H1 (cell line): ENCODE measurements at regions not wholly inside any gene's neighbourhood (a gene's known extent, or its start where the extent isn't known, plus 50 kb on each side); places are given as distances from the start of the nearest gene placed in this dataset.

Source experiments
- CTCF ChIA-PET: fragments of 300-600 bp; sonication (Branson Sonifier 250); formaldehyde crosslinking; loops from one replicate; lab custom pipeline; 2021; ENCODE audit not compliant: partially characterized antibody; lab: Charles Lee
- POLR2A ChIA-PET: fragments of 300-600 bp; sonication (Branson Sonifier 250); formaldehyde crosslinking; loops from one replicate; lab custom pipeline; 2021; ENCODE audit warnings: inconsistent platforms; ENCODE audit not compliant: partially characterized antibody; lab: Charles Lee
- DNase-seq, 2 experiments: peaks; one replicate each; pipeline versions ENCODE4 v3.0.0 to v3.0.0-alpha.2; 2010 to 2022; ENCODE audit warnings: low spot score in 2 of 2, low read depth in 1 of 2, mixed read lengths in 1 of 2
- FAIRE-seq: peaks from 2 replicates; lab custom pipeline; 2011; peaks lifted over from hg19 to GRCh38; lab: Jason Lieb, UNC
- H2AFZ ChIP-seq: 2 replicates; pipeline ENCODE4 v1.8.1; 2012; ENCODE audit warnings: low read length, inconsistent platforms
- H2AK5ac ChIP-seq: 2 replicates; pipeline ENCODE4 v1.6.1; 2013; ENCODE audit warnings: low read depth, low read length
- H2BK120ac ChIP-seq: replicated peaks from 2 replicates; pipeline ENCODE3; 2013; ENCODE audit warnings: low read depth, low read length, inconsistent platforms
- H2BK12ac ChIP-seq: 2 replicates; pipeline ENCODE4 v1.6.1; 2013; ENCODE audit warnings: low read depth, low read length
- H2BK15ac ChIP-seq: 2 replicates; pipeline ENCODE4 v1.6.1; 2013; ENCODE audit warnings: low read length
- H2BK20ac ChIP-seq: 2 replicates; pipeline ENCODE4 v1.6.1; 2013; ENCODE audit warnings: low read length
- H2BK5ac ChIP-seq: 2 replicates; pipeline ENCODE4 v1.6.1; 2013; ENCODE audit warnings: low read depth, low read length
- H3K14ac ChIP-seq: 2 replicates; pipeline ENCODE4 v1.6.1; 2013; ENCODE audit warnings: inconsistent platforms; ENCODE audit not compliant: insufficient read length
- H3K18ac ChIP-seq: 2 replicates; pipeline ENCODE4 v1.6.1; 2013; ENCODE audit warnings: low read length; ENCODE audit errors: extremely low read depth
- H3K23ac ChIP-seq: 2 replicates; pipeline ENCODE4 v1.6.1; 2013; ENCODE audit warnings: inconsistent platforms; ENCODE audit not compliant: insufficient read length
- H3K23me2 ChIP-seq: 2 replicates; pipeline ENCODE4 v1.6.1; 2013; ENCODE audit warnings: low read depth, low read length
- H3K27ac ChIP-seq: 2 replicates; pipeline ENCODE4 v1.6.1; 2011; ENCODE audit warnings: low read depth, low read length, inconsistent platforms
- H3K27me3 ChIP-seq, 4 experiments: replicated peaks in 1 of 4; 1 replicate in 1 of 4; 2 replicates in 3 of 4; pipeline versions ENCODE4 v1.6.1 to v1.8.1; 2011 to 2013; ENCODE audit warnings: low read length in 3 of 4, mild to moderate bottlenecking in 3 of 4, inconsistent platforms in 2 of 4, mixed read lengths in 2 of 4, moderate library complexity in 1 of 4; ENCODE audit not compliant: control insufficient read depth in 3 of 4, insufficient read depth in 3 of 4; ENCODE audit errors: extremely low read depth in 1 of 4
- H3K36me3 ChIP-seq, 4 experiments: 2 replicates each; pipeline versions ENCODE4 v1.6.1 to v1.8.1; 2011 to 2013; ENCODE audit warnings: mild to moderate bottlenecking in 4 of 4, low read length in 3 of 4, moderate library complexity in 2 of 4, control low read depth in 1 of 4, inconsistent platforms in 1 of 4; ENCODE audit not compliant: insufficient read depth in 4 of 4, control insufficient read depth in 2 of 4
- H3K4ac ChIP-seq: replicated peaks from 2 replicates; pipeline ENCODE3; 2013; ENCODE audit warnings: low read length, low read depth, mixed read lengths, inconsistent platforms; ENCODE audit not compliant: insufficient read length
- H3K4me1 ChIP-seq, 4 experiments: replicated peaks in 1 of 4; 1 replicate in 1 of 4; 2 replicates in 3 of 4; pipeline versions ENCODE4 v1.6.1 to v1.8.1; 2011 to 2013; ENCODE audit warnings: low read length in 3 of 4, inconsistent platforms in 2 of 4, mixed read lengths in 1 of 4; ENCODE audit not compliant: insufficient read depth in 4 of 4, control insufficient read depth in 3 of 4
- H3K4me2 ChIP-seq, 2 experiments: 2 replicates each; pipeline versions ENCODE4 v1.6.1 to v1.8.1; 2011 to 2013; ENCODE audit warnings: low read depth in 2 of 2, low read length in 2 of 2, control low read depth in 1 of 2, inconsistent platforms in 1 of 2, mild to moderate bottlenecking in 1 of 2; ENCODE audit not compliant: insufficient read depth in 1 of 2
- H3K4me3 ChIP-seq, 4 experiments: fragments of 200-600, 300-600 bp in 1 of 4; sonication (generic), shearing (Covaris generic), sonication (Bioruptor Twin) in 1 of 4; 2 replicates each; pipeline versions ENCODE4 v1.5.1 to v1.8.1; 2011 to 2016; ENCODE audit warnings: low read length in 4 of 4, low read depth in 3 of 4, control low read depth in 2 of 4, inconsistent platforms in 2 of 4, mild to moderate bottlenecking in 2 of 4, mixed read lengths in 1 of 4, moderate library complexity in 1 of 4; ENCODE audit not compliant: insufficient read depth in 2 of 4; ENCODE audit errors: extremely low read depth in 1 of 4
- H3K56ac ChIP-seq: replicated peaks from 2 replicates; pipeline ENCODE3; 2013; ENCODE audit warnings: low read depth, mild to moderate bottlenecking, mixed read lengths, low read length, inconsistent platforms; ENCODE audit not compliant: insufficient read length
- H3K79me1 ChIP-seq: 2 replicates; pipeline ENCODE4 v1.6.1; 2013; ENCODE audit warnings: low read depth, low read length, control low read depth
- H3K79me2 ChIP-seq, 2 experiments: 2 replicates each; pipeline versions ENCODE4 v1.6.1 to v1.8.1; 2012 to 2013; ENCODE audit warnings: low read length in 2 of 2, mild to moderate bottlenecking in 2 of 2, inconsistent platforms in 1 of 2; ENCODE audit not compliant: insufficient read depth in 2 of 2, control insufficient read depth in 1 of 2
- H3K9ac ChIP-seq, 4 experiments: replicated peaks in 1 of 4; 1 replicate in 1 of 4; 2 replicates in 3 of 4; pipeline versions ENCODE4 v1.6.1 to v1.8.1; 2011 to 2013; ENCODE audit warnings: low read depth in 3 of 4, low read length in 3 of 4, control low read depth in 2 of 4, mild to moderate bottlenecking in 2 of 4, moderate library complexity in 2 of 4, inconsistent platforms in 1 of 4; ENCODE audit errors: extremely low read depth in 1 of 4
- H3K9me3 ChIP-seq, 2 experiments: 2 replicates each; pipeline versions ENCODE4 v1.6.1 to v1.8.1; 2012 to 2013; ENCODE audit warnings: mild to moderate bottlenecking in 2 of 2, moderate library complexity in 2 of 2, control low read depth in 1 of 2, inconsistent platforms in 1 of 2, low read depth in 1 of 2, low read length in 1 of 2, mixed read lengths in 1 of 2; ENCODE audit not compliant: insufficient read depth in 2 of 2
- H4K20me1 ChIP-seq, 2 experiments: replicated peaks in 1 of 2; 2 replicates each; pipeline versions ENCODE3 to v1.8.1; 2011 to 2013; ENCODE audit warnings: inconsistent platforms in 2 of 2, low read length in 2 of 2, mild to moderate bottlenecking in 1 of 2; ENCODE audit not compliant: insufficient read depth in 2 of 2, control insufficient read depth in 1 of 2
- H4K5ac ChIP-seq: 2 replicates; pipeline ENCODE4 v1.6.1; 2013; ENCODE audit warnings: low read length, low read depth, mixed read lengths, inconsistent platforms; ENCODE audit not compliant: insufficient read length
- H4K8ac ChIP-seq: 2 replicates; pipeline ENCODE4 v1.8.0; 2013; ENCODE audit warnings: mild to moderate bottlenecking, moderate library complexity, low read length, inconsistent platforms; ENCODE audit not compliant: insufficient read depth; ENCODE audit errors: extremely low read depth
- H4K91ac ChIP-seq: replicated peaks from 2 replicates; pipeline ENCODE3; 2013; ENCODE audit warnings: low read length, mixed read lengths, inconsistent platforms; ENCODE audit not compliant: insufficient read length
- BCL11A ChIP-seq, 2 experiments: IDR thresholded peaks; one replicate each; pipeline ENCODE4 v1.6.1; 2011; ENCODE audit warnings: low read depth in 2 of 2, low read length in 2 of 2, mild to moderate bottlenecking in 2 of 2
- CHD1 ChIP-seq: IDR thresholded peaks from 2 replicates; pipeline ENCODE4 v1.6.1; 2012; ENCODE audit warnings: low read depth, low read length, improper control_type of control experiment
- CHD2 ChIP-seq: IDR thresholded peaks from 2 replicates; pipeline ENCODE4 v1.6.1; 2012; ENCODE audit warnings: low read length, improper control_type of control experiment
- POLR2A ChIP-seq, 2 experiments: IDR thresholded peaks; 1 replicate in 1 of 2; 2 replicates in 1 of 2; pipeline ENCODE4 v1.6.1; 2011; ENCODE audit warnings: low read depth in 2 of 2, low read length in 2 of 2, mild to moderate bottlenecking in 2 of 2; ENCODE audit errors: control extremely low read depth in 1 of 2
- POLR2AphosphoS5 ChIP-seq: IDR thresholded peaks from 2 replicates; pipeline ENCODE4 v1.6.1; 2011; ENCODE audit warnings: low read depth, low read length
- TAF1 ChIP-seq: IDR thresholded peaks from 2 replicates; pipeline ENCODE4 v1.6.1; 2011; ENCODE audit warnings: mild to moderate bottlenecking, low read depth, low read length

- no peaks in the 10 kb centered on the region for H3K4me1 ChIP-seq
- H4K20me1 ChIP-seq = no peaks in the 10 kb centered on the region
- no peak overlapping the region for H2AFZ ChIP-seq
- H3K14ac ChIP-seq = no peak overlapping the region
- no peak overlapping the region for H2BK120ac ChIP-seq
- H3K9ac ChIP-seq = no peak overlapping the region
- POLR2A ChIA-PET = no interaction called here
- no peak for FAIRE-seq
- H3K56ac ChIP-seq = no peak overlapping the region
- H2BK20ac ChIP-seq = no peak overlapping the region
- H3K4me2 ChIP-seq = no peak overlapping the region
- H3K4me3 ChIP-seq = no peak overlapping the region
- H4K91ac ChIP-seq = no peak overlapping the region
- H3K23me2 ChIP-seq = no peaks in the 10 kb centered on the region
- H3K27me3 ChIP-seq = no peaks in the 10 kb centered on the region
- H3K36me3 ChIP-seq = no peaks in the 10 kb centered on the region
- H3K18ac ChIP-seq = no peak overlapping the region
- H2BK15ac ChIP-seq = no peak overlapping the region
- H3K23ac ChIP-seq = no peak overlapping the region
- no peaks in the 10 kb centered on the region for H3K79me2 ChIP-seq
- no peak overlapping the region for H3K27ac ChIP-seq
- no peak for TF ChIP-seq BCL11A (IDR thresholded peaks at IDR 0.05; ENCODE audit: low read depth in 2 of 2, low read length in 2 of 2)
- TF ChIP-seq CHD1 = no peak
- no peak for TF ChIP-seq TAF1
- TF ChIP-seq POLR2A (IDR thresholded peaks at IDR 0.05; ENCODE audit: control extremely low read depth in 1 of 2, low read depth in 2 of 2, low read length in 2 of 2) = no peak
- TF ChIP-seq POLR2AphosphoS5 = no peak
- TF ChIP-seq CHD2 = no peak
- no peak overlapping the region for H3K4ac ChIP-seq
- no peaks in the 10 kb centered on the region for H3K9me3 ChIP-seq
- no peaks in the 10 kb centered on the region for H3K79me1 ChIP-seq
- H2AK5ac ChIP-seq = no peak overlapping the region
- H2BK5ac ChIP-seq = no peak overlapping the region
- no peak overlapping the region for H2BK12ac ChIP-seq
- CTCF ChIA-PET = no interaction called here
- H4K5ac ChIP-seq = no peak overlapping the region
- no peak for DNase-seq
- H4K8ac ChIP-seq = no peak overlapping the region
These were observed 343.0 kb downstream of the EPHA4 start for GRCh38 chr2:221229099-221229498.
